T-cell (primary cell): ENCODE measurements at regions not wholly inside any gene's neighbourhood (a gene's known extent, or its start where the extent isn't known, plus 50 kb on each side); places are given as distances from the start of the nearest gene placed in this dataset.

Experiments used
- ATAC-seq, 4 experiments: fragments of 200-7000 bp in 3 of 4; fragments of 150-1000 bp in 1 of 4; cut with Tn5 transposase; replicated peaks in 1 of 4; 1 replicate in 3 of 4; 2 replicates in 1 of 4; pipeline ENCODE4 v1.10.0; 2021; ENCODE audit warnings: moderate library complexity in 3 of 4, mild to moderate bottlenecking in 2 of 4, moderate number of reproducible peaks in 1 of 4
- CTCF ChIA-PET, 2 donors: fragments of 300-600 bp; sonication (Branson Sonifier 250); formaldehyde crosslinking; loops; one replicate each; lab custom pipeline; 2022; ENCODE audit warnings: antibody characterized with exemption in 2 of 2; lab: Charles Lee
- POLR2A ChIA-PET, 2 donors: fragments of 300-600 bp; sonication (Branson Sonifier 250); formaldehyde crosslinking; loops; one replicate each; lab custom pipeline; 2022; ENCODE audit warnings: antibody characterized with exemption in 2 of 2; lab: Charles Lee
- DNase-seq, 35 experiments: peaks; one replicate each; pipeline versions ENCODE4 v3.0.0 to v3.0.0-alpha.2; 2013 to 2023
- H3K27ac ChIP-seq: one replicate; pipeline ENCODE4 v1.5.1; 2013; ENCODE audit warnings: low read length
- H3K27me3 ChIP-seq, 2 experiments: replicated peaks in 1 of 2; 1 replicate in 1 of 2; 2 replicates in 1 of 2; pipeline versions ENCODE4 v1.6.1 to v1.7.0; 2013; ENCODE audit warnings: low read length in 1 of 2, mixed read lengths in 1 of 2; ENCODE audit not compliant: control insufficient read depth in 2 of 2, insufficient read depth in 2 of 2; ENCODE audit errors: extremely low read depth in 1 of 2
- H3K36me3 ChIP-seq, 2 donors: 1 replicate in 1 of 2; 2 replicates in 1 of 2; pipeline versions ENCODE4 v1.6.1 to v1.7.0; 2013; ENCODE audit warnings: low read length in 1 of 2; ENCODE audit not compliant: control insufficient read depth in 2 of 2, insufficient read depth in 1 of 2; ENCODE audit errors: extremely low read depth in 1 of 2
- H3K4me1 ChIP-seq, 2 experiments: 1 replicate in 1 of 2; 2 replicates in 1 of 2; pipeline versions ENCODE4 v1.6.1 to v1.7.0; 2013; ENCODE audit warnings: low read length in 2 of 2, mixed read lengths in 1 of 2; ENCODE audit not compliant: insufficient read depth in 2 of 2, control insufficient read depth in 1 of 2; ENCODE audit errors: extremely low read depth in 1 of 2
- H3K4me3 ChIP-seq, 2 donors: 1 replicate in 1 of 2; 2 replicates in 1 of 2; pipeline versions ENCODE4 v1.5.1 to v1.7.0; 2013; ENCODE audit warnings: mild to moderate bottlenecking in 2 of 2, low read length in 1 of 2, moderate library complexity in 1 of 2; ENCODE audit not compliant: control insufficient read depth in 1 of 2; ENCODE audit errors: extremely low read depth in 1 of 2
- H3K9me3 ChIP-seq: 2 replicates; pipeline ENCODE4 v1.7.0; 2013
- H3K27ac Mint-ChIP-seq, 2 donors: one replicate each; pipeline ENCODE4 v1.8.0; 2020 to 2021; ENCODE audit warnings: mild to moderate bottlenecking in 2 of 2, mixed read lengths in 2 of 2
- H3K27me3 Mint-ChIP-seq, 2 donors: one replicate each; pipeline ENCODE4 v1.8.0; 2021 to 2022; ENCODE audit warnings: mixed read lengths in 2 of 2
- H3K36me3 Mint-ChIP-seq: one replicate; pipeline ENCODE4 v1.8.0; 2021; ENCODE audit warnings: mixed read lengths
- H3K4me1 Mint-ChIP-seq, 3 donors: one replicate each; pipeline ENCODE4 v1.8.0; 2020 to 2022; ENCODE audit warnings: mixed read lengths in 3 of 3, mild to moderate bottlenecking in 1 of 3
- H3K4me3 Mint-ChIP-seq, 3 donors: one replicate each; pipeline ENCODE4 v1.8.0; 2020 to 2022; ENCODE audit warnings: mild to moderate bottlenecking in 3 of 3, mixed read lengths in 3 of 3, moderate library complexity in 3 of 3
- H3K9me3 Mint-ChIP-seq, 3 donors: one replicate each; pipeline ENCODE4 v1.8.0; 2020 to 2022; ENCODE audit warnings: mixed read lengths in 3 of 3
- WGBS: methylation state at CpG from one replicate; pipeline ENCODE4 v1.1.5; 2013; ENCODE audit warnings: missing lambda C conversion rate; ENCODE audit not compliant: insufficient coverage; 5-methylcytosine and 5-hydroxymethylcytosine counted together

DNA sequence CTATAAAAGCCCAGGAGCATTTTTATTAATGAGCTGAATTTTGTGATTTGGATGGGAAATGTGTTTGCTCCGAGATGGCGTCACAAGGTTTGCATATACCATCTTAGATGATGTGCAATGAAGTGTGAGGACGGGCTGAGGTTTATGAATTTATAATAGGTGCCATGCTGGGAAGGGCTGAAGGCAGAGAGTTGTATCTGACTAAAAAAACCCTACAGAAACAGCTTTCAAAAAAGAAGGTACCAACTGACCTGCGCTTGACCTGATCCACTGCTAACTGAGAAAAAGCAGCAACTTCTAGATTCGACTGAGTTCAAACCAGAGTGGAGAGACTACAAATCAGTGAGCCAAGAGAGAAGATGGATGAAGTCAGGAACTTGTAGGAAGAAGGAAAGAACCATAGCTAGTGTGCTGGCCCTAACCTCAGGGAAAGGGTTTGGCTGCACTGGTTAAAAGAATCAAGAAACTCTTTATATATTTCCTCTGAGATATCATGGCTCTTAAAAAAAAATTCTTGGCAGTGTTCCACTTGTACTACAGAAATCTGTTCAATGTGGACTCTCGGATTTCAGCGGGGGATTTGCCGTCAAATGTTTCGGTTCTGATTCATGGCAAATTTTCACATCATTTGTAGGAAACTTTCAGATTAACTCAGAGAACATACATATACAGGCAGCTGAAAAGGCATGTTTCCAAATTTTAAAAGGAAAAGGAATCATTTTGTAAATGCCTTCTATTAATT, 56.5 kb upstream of the HDGFL1 start:
- no peaks in the 10 kb centered on the region for H3K27me3 Mint-ChIP-seq
- ChIA-PET POLR2A (no interaction called here), CTCF (no interaction called here)

DNA sequence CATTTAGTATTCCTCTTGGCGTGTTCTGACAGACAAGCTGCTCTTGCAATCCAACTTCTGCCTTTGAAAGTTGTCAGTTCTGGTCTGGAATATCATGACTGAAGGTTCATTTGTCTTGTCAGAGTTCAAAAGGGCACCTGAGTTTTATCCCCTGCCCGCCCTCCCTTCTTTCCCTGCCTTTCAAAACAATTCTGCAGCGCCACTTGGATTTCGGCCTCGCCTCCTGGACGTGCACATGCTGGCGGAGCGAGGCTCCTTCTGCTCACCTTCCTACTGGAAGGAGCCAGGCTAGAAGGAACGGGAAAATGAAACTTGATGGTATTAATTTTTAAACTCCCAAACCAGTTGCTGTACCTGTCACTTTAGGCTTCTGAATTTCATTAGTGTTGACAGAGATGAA, 55.7 kb upstream of the HDGFL1 start:
- Mint-ChIP-seq H3K36me3 (no peaks in the 10 kb centered on the region), H3K27ac (no peak overlapping the region), H3K4me3 (no peak overlapping the region), H3K9me3 (peaks cover 0 to 15% (median 0%) of the 10 kb centered on the region in 3 donors), H3K4me1 (no peaks in the 10 kb centered on the region), H3K27me3 (no peaks in the 10 kb centered on the region)
- WGBS = 75% methylated on average over 1 of the region's 9 CpGs
- Histone ChIP-seq H3K4me1 (no peaks in the 10 kb centered on the region), H3K9me3 (no peaks in the 10 kb centered on the region), H3K4me3 (no peak overlapping the region), H3K36me3 (no peaks in the 10 kb centered on the region), H3K27ac (no peak overlapping the region), H3K27me3 (no peaks in the 10 kb centered on the region)
- ATAC-seq = no peak
- CTCF ChIA-PET = no interaction called here
- no peak for DNase-seq
- POLR2A ChIA-PET = no interaction called here

More for the DNA sequence above, 56.5 kb upstream of the HDGFL1 start:
- 86% methylated on average over 4 of the region's 9 CpGs for WGBS
- no peak for DNase-seq
- Mint-ChIP-seq H3K4me1 (no peaks in the 10 kb centered on the region), H3K36me3 (no peaks in the 10 kb centered on the region), H3K27ac (no peak overlapping the region), H3K4me3 (no peak overlapping the region), H3K9me3 (peaks cover 0 to 15% (median 0%) of the 10 kb centered on the region in 3 donors)
- no peak overlapping the region for H3K4me3 ChIP-seq
- ATAC-seq = no peak
- no peaks in the 10 kb centered on the region for H3K27me3 ChIP-seq
- no peaks in the 10 kb centered on the region for H3K9me3 ChIP-seq
- no peak overlapping the region for H3K27ac ChIP-seq
- no peaks in the 10 kb centered on the region for H3K4me1 ChIP-seq
- H3K36me3 ChIP-seq = no peaks in the 10 kb centered on the region

DNA sequence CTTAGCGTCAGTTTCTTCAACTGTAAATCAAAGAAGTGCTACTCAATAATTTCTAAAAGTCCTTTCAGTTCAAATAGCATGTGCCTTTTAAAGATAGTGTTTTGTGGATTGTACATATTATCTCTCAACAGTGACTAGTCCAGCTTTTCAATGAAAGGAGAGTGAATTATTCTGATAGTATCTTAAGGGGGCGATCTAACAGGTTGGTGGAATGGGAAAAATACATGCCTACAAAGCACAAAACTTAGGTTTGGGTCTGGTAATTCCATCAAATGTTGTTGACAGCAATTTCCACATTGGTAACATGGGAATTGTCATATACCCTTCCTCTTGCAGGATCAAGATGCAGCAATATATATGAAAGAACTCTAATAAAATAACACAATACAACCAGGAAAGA, 50.1 kb upstream of the HDGFL1 start:
- no CpG with 5 or more reads among the region's 2 CpGs for WGBS
- Histone ChIP-seq H3K27ac (no peak overlapping the region), H3K4me1 (no peaks in the 10 kb centered on the region), H3K36me3 (no peaks in the 10 kb centered on the region), H3K27me3 (no peaks in the 10 kb centered on the region), H3K9me3 (no peaks in the 10 kb centered on the region), H3K4me3 (no peak overlapping the region)
- no peaks in the 10 kb centered on the region for H3K4me1 Mint-ChIP-seq
- H3K36me3 Mint-ChIP-seq = no peaks in the 10 kb centered on the region
- H3K27me3 Mint-ChIP-seq = no peaks in the 10 kb centered on the region
- DNase-seq (no peak), ATAC-seq (no peak)
- ChIA-PET POLR2A (no interaction called here), CTCF (no interaction called here)
- no peak overlapping the region for H3K4me3 Mint-ChIP-seq
- H3K9me3 Mint-ChIP-seq = peaks cover 0 to 15% (median 0%) of the 10 kb centered on the region in 3 donors
- H3K27ac Mint-ChIP-seq = no peak overlapping the region
